Activated B cell treated with CpG ODN at 0.5 μM for 24 hours (primary cell): ENCODE measurements at regions not wholly inside any gene's neighbourhood (a gene's known extent, or its start where the extent isn't known, plus 50 kb on each side); places are given as distances from the start of the nearest gene placed in this dataset.

Source experiments
- ATAC-seq: fragments of 200-7000 bp; cut with Tn5 transposase; one replicate; pipeline ENCODE4 v1.10.0; 2021; ENCODE audit warnings: low read depth, mild to moderate bottlenecking, moderate library complexity
- CTCF ChIA-PET: fragments of 350-600 bp; sonication (Branson Sonifier 250); formaldehyde crosslinking; loops from one replicate; lab custom pipeline; 2021; ENCODE audit warnings: antibody characterized with exemption; lab: Charles Lee
- POLR2A ChIA-PET: fragments of 350-600 bp; sonication (Branson Sonifier 250); formaldehyde crosslinking; loops from one replicate; lab custom pipeline; 2021; ENCODE audit warnings: antibody characterized with exemption; lab: Charles Lee
- DNase-seq: peaks from one replicate; pipeline ENCODE4 v3.0.0; 2022
- H3K27ac Mint-ChIP-seq: one replicate; pipeline ENCODE4 v1.8.0; 2020; ENCODE audit warnings: mixed read lengths
- H3K27me3 Mint-ChIP-seq: one replicate; pipeline ENCODE4 v1.8.0; 2021; ENCODE audit warnings: mixed read lengths
- H3K36me3 Mint-ChIP-seq: one replicate; pipeline ENCODE4 v1.8.0; 2021; ENCODE audit warnings: low read depth, mixed read lengths
- H3K4me1 Mint-ChIP-seq: one replicate; pipeline ENCODE4 v1.8.0; 2021; ENCODE audit warnings: mixed read lengths
- H3K4me3 Mint-ChIP-seq: one replicate; pipeline ENCODE4 v1.8.0; 2020; ENCODE audit warnings: mild to moderate bottlenecking, mixed read lengths
- H3K9me3 Mint-ChIP-seq: one replicate; pipeline ENCODE4 v1.8.0; 2020; ENCODE audit warnings: mixed read lengths
- CTCF ChIP-seq: fragments of 200-600 bp; IDR thresholded peaks from one replicate; pipeline ENCODE4 v1.8.0; 2022; ENCODE audit warnings: antibody characterized with exemption, mild to moderate bottlenecking
- intact Hi-C: fragments of 100-400 bp; cut with micrococcal nuclease; formaldehyde crosslinking; loops from one replicate; pipeline ENCODE4 v1.15.1; 2024

GRCh38 chr13:34214686-34215085 is 396.7 kb downstream of the RFC3 start:
- ATAC-seq (no peak), DNase-seq (no peak)
- Mint-ChIP-seq H3K4me1 (no peaks in the 10 kb centered on the region), H3K27me3 (no peaks in the 10 kb centered on the region), H3K36me3 (no peaks in the 10 kb centered on the region), H3K27ac (no peak overlapping the region), H3K4me3 (no peak overlapping the region), H3K9me3 (no peaks in the 10 kb centered on the region)
- POLR2A ChIA-PET: no interaction called here
- intact Hi-C loops: no loop called here
- no peak for TF ChIP-seq CTCF
- CTCF ChIA-PET: no interaction called here

DNA sequence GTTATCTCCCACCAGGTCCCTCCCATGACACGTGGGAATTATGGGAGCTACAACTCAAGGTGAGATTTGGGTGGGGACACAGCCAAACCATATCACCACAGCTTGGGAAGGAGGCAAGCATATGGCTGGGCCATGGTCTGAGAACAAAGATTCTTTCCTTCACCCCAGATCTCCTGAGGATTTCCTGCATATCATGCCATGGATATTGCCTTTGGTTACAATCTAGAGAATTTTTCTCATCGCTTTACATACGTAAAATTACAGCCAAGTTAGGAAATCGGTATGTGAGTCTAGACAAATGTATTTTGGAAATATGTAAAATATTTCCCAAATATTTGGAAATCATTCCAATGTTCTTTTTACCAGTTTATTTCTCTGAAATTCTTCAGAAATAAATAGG is 398.3 kb downstream of the RFC3 start:
- POLR2A ChIA-PET: no interaction called here
- no peak for TF ChIP-seq CTCF
- intact Hi-C loops: no loop called here

DNA sequence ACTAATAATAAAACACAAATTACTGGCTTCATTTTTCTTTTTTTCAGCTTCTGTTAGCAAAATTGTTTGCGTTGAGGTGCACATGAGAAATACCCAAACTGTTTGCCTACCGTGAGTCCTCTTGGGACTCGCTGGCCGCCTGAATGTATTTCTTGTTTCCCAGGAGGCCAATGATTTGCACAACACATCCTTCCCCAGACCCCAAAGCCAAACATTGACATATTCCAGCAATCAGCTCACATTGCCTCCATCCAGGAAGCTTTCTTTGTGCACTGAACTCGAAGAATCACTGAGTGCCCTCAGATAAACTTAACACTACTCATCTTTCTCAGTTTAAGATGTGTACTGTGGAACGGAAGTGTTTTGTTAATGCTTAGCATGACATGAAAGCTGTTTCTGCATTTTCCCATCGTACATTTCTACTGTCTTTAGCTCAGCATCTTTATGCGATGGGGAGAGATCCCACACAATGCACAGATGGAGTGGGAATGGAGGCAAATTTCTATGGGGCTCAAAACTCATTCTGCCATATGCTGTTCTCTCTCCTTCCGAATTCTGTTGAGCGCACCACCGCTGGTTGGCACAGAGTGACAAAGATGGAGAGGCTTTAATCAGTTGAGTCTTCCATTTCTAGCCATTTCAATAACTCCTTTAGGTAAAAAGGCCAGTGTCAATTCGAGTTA is 399.5 kb downstream of the RFC3 start:
- intact Hi-C loops: no loop called here
- no peak for ATAC-seq
- no peak overlapping the region for H3K27ac Mint-ChIP-seq
- no peak for DNase-seq
- no peaks in the 10 kb centered on the region for H3K4me1 Mint-ChIP-seq
- no peak for TF ChIP-seq CTCF
- H3K36me3 Mint-ChIP-seq: no peaks in the 10 kb centered on the region
- ChIA-PET CTCF (no interaction called here), POLR2A (no interaction called here)
- H3K27me3 Mint-ChIP-seq: no peaks in the 10 kb centered on the region
- no peaks in the 10 kb centered on the region for H3K9me3 Mint-ChIP-seq
- H3K4me3 Mint-ChIP-seq: no peak overlapping the region

More for the DNA sequence above, 398.3 kb downstream of the RFC3 start:
- ATAC-seq (no peak), DNase-seq (no peak)
- H3K27me3 Mint-ChIP-seq: no peaks in the 10 kb centered on the region
- H3K9me3 Mint-ChIP-seq: no peaks in the 10 kb centered on the region
- no peak overlapping the region for H3K4me3 Mint-ChIP-seq
- H3K36me3 Mint-ChIP-seq: no peaks in the 10 kb centered on the region
- H3K4me1 Mint-ChIP-seq: no peaks in the 10 kb centered on the region
- no peak overlapping the region for H3K27ac Mint-ChIP-seq
- CTCF ChIA-PET: no interaction called here

DNA sequence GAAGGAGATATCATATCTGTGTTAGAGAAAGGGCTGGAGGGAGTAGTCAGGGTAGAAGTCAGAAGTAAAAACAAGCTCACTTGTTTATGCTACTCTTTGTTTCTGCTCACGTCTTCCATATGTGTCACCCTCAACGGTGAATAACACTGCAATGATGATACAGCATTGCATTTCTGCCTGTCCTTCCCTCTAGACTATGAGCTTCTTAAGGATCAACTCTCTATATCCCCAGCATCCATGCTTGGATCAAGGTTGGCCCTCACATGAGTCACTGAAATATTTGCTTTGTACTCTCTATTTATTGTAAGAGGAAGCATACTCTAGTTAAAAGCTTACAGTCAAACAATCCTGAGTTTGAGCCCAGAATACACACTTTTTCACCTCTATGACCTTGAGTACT is 406.0 kb downstream of the RFC3 start:
- Mint-ChIP-seq H3K4me3 (no peak overlapping the region), H3K4me1 (no peaks in the 10 kb centered on the region), H3K27ac (no peak overlapping the region), H3K36me3 (no peaks in the 10 kb centered on the region), H3K9me3 (no peaks in the 10 kb centered on the region), H3K27me3 (no peaks in the 10 kb centered on the region)
- intact Hi-C loops: no loop called here
- no peak for TF ChIP-seq CTCF
- DNase-seq (no peak), ATAC-seq (no peak)
- CTCF ChIA-PET: no interaction called here
- POLR2A ChIA-PET: no interaction called here

DNA sequence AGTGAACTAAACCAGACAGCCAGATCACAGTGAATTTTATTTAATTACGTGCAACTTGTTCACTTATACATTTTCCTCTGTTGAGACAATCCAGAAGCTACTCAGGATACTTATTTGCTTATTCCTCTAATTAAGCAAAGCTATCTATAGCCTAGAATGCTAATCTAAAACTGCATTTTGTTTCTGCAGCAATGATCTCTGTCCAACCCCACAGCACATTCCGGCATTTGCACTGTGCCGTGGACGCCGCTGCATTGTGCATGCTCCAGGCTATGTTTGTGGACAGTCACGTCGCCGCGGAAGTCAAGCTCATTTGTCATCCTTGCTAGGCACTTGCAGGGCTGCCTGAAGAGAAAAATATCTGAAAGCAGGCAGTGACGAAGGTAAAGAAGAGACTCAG is 406.9 kb downstream of the RFC3 start:
- H3K9me3 Mint-ChIP-seq: no peaks in the 10 kb centered on the region
- ATAC-seq: no peak

More for the DNA sequence above, 406.9 kb downstream of the RFC3 start:
- no peak for DNase-seq
- TF ChIP-seq CTCF: no peak
- ChIA-PET CTCF (no interaction called here), POLR2A (no interaction called here)
- H3K4me3 Mint-ChIP-seq: no peak overlapping the region
- intact Hi-C loops: no loop called here
- H3K36me3 Mint-ChIP-seq: no peaks in the 10 kb centered on the region
- H3K4me1 Mint-ChIP-seq: no peaks in the 10 kb centered on the region
- no peaks in the 10 kb centered on the region for H3K27me3 Mint-ChIP-seq
- H3K27ac Mint-ChIP-seq: no peak overlapping the region
